CD14-positive monocyte (primary cell): ENCODE measurements at regions not wholly inside any gene's neighbourhood (a gene's known extent, or its start where the extent isn't known, plus 50 kb on each side); places are given as distances from the start of the nearest gene placed in this dataset.
"Not testable (repeated sequence)": the region's sequence is repeated elsewhere in the genome, so short reads cannot be mapped to it uniquely, and the experiment has no call there.

ENCODE experiments used
- DNase-seq, 3 donors: peaks; one replicate each; pipeline ENCODE4 v3.0.0-alpha.2; 2011 to 2022
- H2AFZ ChIP-seq: 2 replicates; pipeline ENCODE4 v1.6.0; 2012; ENCODE audit warnings: mild to moderate bottlenecking, low read depth, low read length, inconsistent platforms; ENCODE audit not compliant: insufficient read depth, poor library complexity, severe bottlenecking
- H3K27ac ChIP-seq, 2 donors: 1 replicate in 1 of 2; 2 replicates in 1 of 2; pipeline ENCODE4 v1.5.1; 2012 to 2013; ENCODE audit warnings: low read length in 2 of 2, control low read depth in 1 of 2, inconsistent platforms in 1 of 2, low read depth in 1 of 2, mild to moderate bottlenecking in 1 of 2
- H3K27me3 ChIP-seq, 2 donors: one replicate each; pipeline versions ENCODE4 v1.6.0 to v1.6.1; 2011 to 2013; ENCODE audit warnings: low read length in 2 of 2; ENCODE audit not compliant: control insufficient read depth in 2 of 2, insufficient read depth in 2 of 2
- H3K36me3 ChIP-seq, 2 donors: replicated peaks in 1 of 2; 1 replicate in 1 of 2; 2 replicates in 1 of 2; pipeline versions ENCODE4 v1.5.1 to v1.6.1; 2012 to 2013; ENCODE audit warnings: low read length in 2 of 2, control low read depth in 1 of 2, inconsistent platforms in 1 of 2, mild to moderate bottlenecking in 1 of 2; ENCODE audit not compliant: insufficient read depth in 2 of 2, control insufficient read depth in 1 of 2
- H3K4me1 ChIP-seq, 2 donors: 1 replicate in 1 of 2; 2 replicates in 1 of 2; pipeline versions ENCODE4 v1.5.1 to v1.6.1; 2012 to 2013; ENCODE audit warnings: low read length in 2 of 2, control low read depth in 1 of 2, inconsistent platforms in 1 of 2, mild to moderate bottlenecking in 1 of 2, moderate library complexity in 1 of 2; ENCODE audit not compliant: insufficient read depth in 2 of 2, control insufficient read depth in 1 of 2
- H3K4me2 ChIP-seq: replicated peaks from 2 replicates; pipeline ENCODE3; 2012; ENCODE audit warnings: low read length, moderate library complexity, mild to moderate bottlenecking; ENCODE audit not compliant: poor library complexity, severe bottlenecking; ENCODE audit errors: extremely low read depth
- H3K4me3 ChIP-seq, 3 experiments: fragments of 200-600 bp in 1 of 3; sonication (generic) in 1 of 3; replicated peaks in 1 of 3; 1 replicate in 2 of 3; 2 replicates in 1 of 3; pipeline ENCODE4 v1.5.1; 2011 to 2013; ENCODE audit warnings: low read length in 3 of 3, mild to moderate bottlenecking in 3 of 3, control low read depth in 2 of 3, low read depth in 2 of 3, inconsistent platforms in 1 of 3, moderate library complexity in 1 of 3
- H3K79me2 ChIP-seq: 2 replicates; pipeline ENCODE4 v1.6.0; 2012; ENCODE audit warnings: mild to moderate bottlenecking, control low read depth, inconsistent platforms, low read length, moderate library complexity; ENCODE audit not compliant: insufficient read depth
- H3K9ac ChIP-seq: 2 replicates; pipeline ENCODE4 v1.6.0; 2017; ENCODE audit warnings: low read length, mild to moderate bottlenecking; ENCODE audit not compliant: insufficient read depth, poor library complexity, severe bottlenecking
- H3K9me3 ChIP-seq, 2 donors: replicated peaks in 1 of 2; 1 replicate in 1 of 2; 2 replicates in 1 of 2; pipeline versions ENCODE4 v1.5.1 to v1.6.1; 2012 to 2013; ENCODE audit warnings: low read length in 2 of 2, control low read depth in 1 of 2; ENCODE audit not compliant: control insufficient read depth in 1 of 2, insufficient read depth in 1 of 2
- H4K20me1 ChIP-seq: 2 replicates; pipeline ENCODE4 v1.6.0; 2012; ENCODE audit warnings: mild to moderate bottlenecking, low read length, control low read depth, moderate library complexity; ENCODE audit not compliant: insufficient read depth
- H3K27ac Mint-ChIP-seq, 7 donors: one replicate each; pipeline ENCODE4 v1.8.0; 2020; ENCODE audit warnings: mild to moderate bottlenecking in 7 of 7, mixed read lengths in 7 of 7, moderate library complexity in 6 of 7, inconsistent platforms in 2 of 7
- H3K27me3 Mint-ChIP-seq, 3 donors: one replicate each; pipeline ENCODE4 v1.8.0; 2021 to 2022; ENCODE audit warnings: low read depth in 3 of 3, mild to moderate bottlenecking in 3 of 3, mixed read lengths in 3 of 3, moderate library complexity in 3 of 3, inconsistent platforms in 1 of 3
- H3K36me3 Mint-ChIP-seq, 2 donors: one replicate each; pipeline ENCODE4 v1.8.0; 2020; ENCODE audit warnings: mixed read lengths in 2 of 2, inconsistent platforms in 1 of 2, mild to moderate bottlenecking in 1 of 2
- H3K4me1 Mint-ChIP-seq: one replicate; pipeline ENCODE4 v1.8.0; 2020; ENCODE audit warnings: mild to moderate bottlenecking, mixed read lengths
- H3K4me3 Mint-ChIP-seq, 2 donors: one replicate each; pipeline ENCODE4 v1.8.0; 2020; ENCODE audit warnings: mild to moderate bottlenecking in 2 of 2, mixed read lengths in 2 of 2, moderate library complexity in 1 of 2
- H3K9me3 Mint-ChIP-seq, 7 donors: one replicate each; pipeline ENCODE4 v1.8.0; 2020 to 2022; ENCODE audit warnings: mixed read lengths in 7 of 7, mild to moderate bottlenecking in 6 of 7, moderate library complexity in 6 of 7, inconsistent platforms in 2 of 7
- CTCF ChIP-seq: fragments of 200-600 bp; IDR thresholded peaks from one replicate; pipeline ENCODE4 v1.8.0; 2022; ENCODE audit warnings: antibody characterized with exemption, mild to moderate bottlenecking
- WGBS: methylation state at CpG from one replicate; pipeline ENCODE4 v1.1.5; 2013; ENCODE audit warnings: missing lambda C conversion rate; ENCODE audit not compliant: insufficient coverage; 5-methylcytosine and 5-hydroxymethylcytosine counted together
- intact Hi-C, 2 donors: fragments of 100-400 bp; cut with micrococcal nuclease; formaldehyde crosslinking; loops; one replicate each; pipeline versions ENCODE4 v1.15.0 to v1.15.1; 2023

GRCh38 chr13:50250401-50250800 lies 235.2 kb downstream of the KCNRG start:
- Histone ChIP-seq H3K4me2 (peak overlapping the region; percentile 11), H3K9me3 (no peaks in the 10 kb centered on the region), H3K27me3 (no peaks in the 10 kb centered on the region), H4K20me1 (no peaks in the 10 kb centered on the region), H3K27ac (peak overlapping the region in 1 of 2 donors; percentile 67), H3K36me3 (no peaks in the 10 kb centered on the region), H2AFZ (peak overlapping the region; percentile 9), H3K4me1 (peaks cover 23 to 27% of the 10 kb centered on the region in 2 donors), H3K4me3 (peak overlapping the region in 1 of 3 experiments; percentile 7), H3K9ac (no peak overlapping the region), H3K79me2 (no peaks in the 10 kb centered on the region)
- H3K9me3 Mint-ChIP-seq = peaks cover 0 to 6% (median 0%) of the 10 kb centered on the region in 7 donors
- no peak for TF ChIP-seq CTCF
- 77% methylated on average over 3 of the region's 7 CpGs for WGBS
- no peaks in the 10 kb centered on the region for H3K36me3 Mint-ChIP-seq
- peaks cover 32% of the 10 kb centered on the region for H3K4me1 Mint-ChIP-seq
- DNase-seq = peak; percentile 72 to 85 (median 75)
- H3K27ac Mint-ChIP-seq = peak overlapping the region; percentile 69 to 91 (median 83)
- peak overlapping the region; percentile 28 to 46 for H3K4me3 Mint-ChIP-seq
- intact Hi-C loops = no loop called here
- peaks cover 0 to 2% (median 2%) of the 10 kb centered on the region in 3 donors for H3K27me3 Mint-ChIP-seq

GRCh38 chr13:50255639-50256038 lies 240.4 kb downstream of the KCNRG start:
- Histone ChIP-seq H3K9ac (no peak overlapping the region), H3K27me3 (no peaks in the 10 kb centered on the region), H3K4me2 (no peak overlapping the region), H2AFZ (no peak overlapping the region), H3K27ac (no peak overlapping the region), H3K4me3 (no peak overlapping the region), H3K79me2 (no peaks in the 10 kb centered on the region), H3K9me3 (no peaks in the 10 kb centered on the region), H4K20me1 (no peaks in the 10 kb centered on the region), H3K4me1 (peaks cover 3% of the 10 kb centered on the region in 2 donors), H3K36me3 (no peaks in the 10 kb centered on the region)
- Mint-ChIP-seq H3K4me1 (peaks cover 11% of the 10 kb centered on the region), H3K36me3 (peaks cover 0 to 2% of the 10 kb centered on the region in 2 donors), H3K9me3 (peaks cover 0 to 6% (median 0%) of the 10 kb centered on the region in 7 donors), H3K4me3 (no peak overlapping the region), H3K27ac (no peak overlapping the region), H3K27me3 (peaks cover 0 to 2% (median 0%) of the 10 kb centered on the region in 3 donors)
- no peak for TF ChIP-seq CTCF
- no peak for DNase-seq
- WGBS = no CpG with 5 or more reads among the region's 1 CpG
- intact Hi-C loops = no loop called here

- H3K4me3 ChIP-seq, H3K4me1 Mint-ChIP-seq, H3K9me3 ChIP-seq, H3K9ac ChIP-seq, H4K20me1 ChIP-seq, H3K27ac ChIP-seq, H2AFZ ChIP-seq, DNase-seq, H3K4me3 Mint-ChIP-seq, H3K36me3 ChIP-seq, H3K4me2 ChIP-seq, H3K27me3 ChIP-seq, H3K27me3 Mint-ChIP-seq, intact Hi-C loops, H3K79me2 ChIP-seq, H3K9me3 Mint-ChIP-seq, H3K36me3 Mint-ChIP-seq, H3K4me1 ChIP-seq, H3K27ac Mint-ChIP-seq: not testable (repeated sequence)
- WGBS = no CpG with 5 or more reads among the region's 6 CpGs
These were observed 241.5 kb downstream of the KCNRG start for GRCh38 chr13:50256536-50257321.
